ENCODE measurements at regions not wholly inside any gene's neighbourhood (a gene's known extent, or its start where the extent isn't known, plus 50 kb on each side); places are given as distances from the start of the nearest gene placed in this dataset.

GRCh38 chr5:82494942-82495341 lies 216.8 kb upstream of the RPS23 start:
- no peak for TF ChIP-seq CTCF (IDR thresholded peaks at IDR 0.05 in 8 of 11, conservative IDR thresholded peaks at IDR 0.05 in 3 of 11)
- no peak for TF ChIP-seq POLR2AphosphoS5 (IDR thresholded peaks at IDR 0.05)
- no peak for TF ChIP-seq POLR2A (IDR thresholded peaks at IDR 0.05)
